GM18873 (cell line): ENCODE measurements at regions not wholly inside any gene's neighbourhood (a gene's known extent, or its start where the extent isn't known, plus 50 kb on each side); places are given as distances from the start of the nearest gene placed in this dataset.

Source experiments
- ATAC-seq: cut with Tn5 transposase; IDR thresholded peaks from one replicate; pipeline ENCODE4 v1.9.1; 2021; ENCODE audit warnings: mild to moderate bottlenecking, moderate library complexity, moderate number of reproducible peaks; ENCODE audit not compliant: unreplicated experiment, low FRiP score

GRCh38 chr6:147892476-147892875 lies 384.0 kb downstream of the SAMD5 start:
- no peak for ATAC-seq

GRCh38 chr6:147895272-147895671 lies 386.8 kb downstream of the SAMD5 start:
- no peak for ATAC-seq

- ATAC-seq: no peak
Measured at GRCh38 chr6:147900247-147900830, 391.8 kb downstream of the SAMD5 start.

- no peak for ATAC-seq
Measured at GRCh38 chr6:147903321-147903720, 394.8 kb downstream of the SAMD5 start.

GRCh38 chr6:147903931-147904330 lies 395.4 kb downstream of the SAMD5 start:
- ATAC-seq: no peak

- no peak for ATAC-seq
Measured at GRCh38 chr6:147904416-147904815, 395.9 kb downstream of the SAMD5 start.

GRCh38 chr6:147905711-147906110 lies 397.2 kb downstream of the SAMD5 start:
- no peak for ATAC-seq

GRCh38 chr6:147906361-147906760 lies 397.9 kb downstream of the SAMD5 start:
- no peak for ATAC-seq

- ATAC-seq: no peak
Measured at GRCh38 chr6:147909640-147910039, 401.1 kb downstream of the SAMD5 start.

- ATAC-seq: no peak
Measured at GRCh38 chr6:147910281-147910680, 401.8 kb downstream of the SAMD5 start.

- ATAC-seq: no peak
Measured at GRCh38 chr6:147911057-147911456, 402.6 kb downstream of the SAMD5 start.

GRCh38 chr6:147911686-147912085 lies 403.2 kb downstream of the SAMD5 start:
- ATAC-seq: no peak

- no peak for ATAC-seq
Measured at GRCh38 chr6:147922799-147923198, 414.3 kb downstream of the SAMD5 start.

- no peak for ATAC-seq
Measured at GRCh38 chr6:147924598-147924997, 416.1 kb downstream of the SAMD5 start.

GRCh38 chr6:147925826-147926225 lies 416.8 kb upstream of the SASH1 start:
- no peak for ATAC-seq

- no peak for ATAC-seq
Measured at GRCh38 chr6:147930745-147931144, 411.9 kb upstream of the SASH1 start.

- no peak for ATAC-seq
Measured at GRCh38 chr6:147933224-147933623, 409.4 kb upstream of the SASH1 start.

- ATAC-seq: no peak
Measured at GRCh38 chr6:147935656-147936055, 407.0 kb upstream of the SASH1 start.

- ATAC-seq: no peak
Measured at GRCh38 chr6:147936703-147937470, 405.8 kb upstream of the SASH1 start.

- no peak for ATAC-seq
Measured at GRCh38 chr6:147941143-147941542, 401.5 kb upstream of the SASH1 start.

GRCh38 chr6:147942363-147942762 lies 400.3 kb upstream of the SASH1 start:
- ATAC-seq: no peak

- no peak for ATAC-seq
Measured at GRCh38 chr6:147944122-147944521, 398.5 kb upstream of the SASH1 start.
